ENCODE measurements at regions not wholly inside any gene's neighbourhood (a gene's known extent, or its start where the extent isn't known, plus 50 kb on each side); places are given as distances from the start of the nearest gene placed in this dataset.
A peak's percentile ranks its signal among the peaks of the same experiment; 100 is the strongest.

DNA sequence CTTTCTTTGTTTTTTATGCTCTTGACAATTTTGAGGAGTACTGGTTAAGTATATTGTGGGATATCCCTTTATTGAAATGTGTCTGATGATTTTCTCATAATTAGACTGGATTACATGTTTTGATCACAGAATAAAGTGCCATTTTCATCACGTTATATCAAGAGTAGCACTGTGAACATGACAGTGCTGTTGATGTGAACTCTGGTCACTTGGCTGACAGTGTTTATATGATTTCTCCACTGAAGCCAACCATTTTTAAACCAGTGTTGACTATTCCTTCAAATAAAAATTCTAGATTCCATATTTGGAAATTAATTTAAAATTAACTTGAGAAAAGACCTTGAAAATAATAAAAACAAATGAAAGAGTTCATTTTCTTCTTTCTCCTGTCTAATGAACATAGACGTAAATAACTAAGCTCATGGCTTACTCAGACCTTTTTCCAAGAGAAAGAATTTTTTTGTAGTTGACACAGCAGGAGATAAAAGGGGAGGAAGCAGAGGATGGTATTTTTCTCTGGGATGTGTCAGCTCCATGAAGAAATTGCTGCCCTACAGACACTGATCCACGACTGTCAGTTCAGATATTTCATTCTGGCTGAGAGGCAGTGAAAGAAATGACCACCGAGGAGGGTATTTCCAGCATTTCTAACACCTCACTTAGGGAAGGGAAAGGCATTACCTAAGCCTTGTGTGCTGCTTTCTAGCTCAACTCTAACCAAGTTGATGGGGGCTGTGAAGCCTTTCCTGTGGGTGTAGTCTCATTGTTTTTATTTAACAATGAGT lies 150.9 kb upstream of the ANK2 start:
- no peak for TF ChIP-seq GATA1 (IDR thresholded peaks at IDR 0.05; ENCODE audit: low read depth, low read length)
- TF ChIP-seq POLR2A (IDR thresholded peaks at IDR 0.05; ENCODE audit: low read length) = no peak
- DNase-seq = no peak

DNA sequence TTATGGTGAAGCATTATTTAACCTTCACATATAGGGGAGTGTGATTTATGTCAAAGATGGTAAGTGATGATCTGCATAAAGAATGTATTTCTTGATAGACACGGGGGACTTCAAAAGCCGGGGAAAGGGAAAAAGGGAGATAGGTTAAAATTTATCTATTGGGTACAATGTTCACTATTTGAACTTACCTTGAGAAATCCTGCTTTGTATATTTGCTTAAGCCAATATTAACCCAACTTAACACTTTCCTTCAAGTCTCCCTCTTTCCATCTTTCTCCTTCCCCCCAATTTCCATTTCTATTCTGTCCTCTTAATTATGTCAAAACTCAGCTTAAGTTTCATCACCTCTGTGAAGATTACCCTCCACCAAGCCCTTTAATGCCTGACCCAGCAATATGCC lies 149.0 kb upstream of the ANK2 start:
- no peak for DNase-seq
- TF ChIP-seq POLR2A (IDR thresholded peaks at IDR 0.05; ENCODE audit: low read length) = no peak
- no peak for TF ChIP-seq GATA1 (IDR thresholded peaks at IDR 0.05; ENCODE audit: low read depth, low read length)

DNA sequence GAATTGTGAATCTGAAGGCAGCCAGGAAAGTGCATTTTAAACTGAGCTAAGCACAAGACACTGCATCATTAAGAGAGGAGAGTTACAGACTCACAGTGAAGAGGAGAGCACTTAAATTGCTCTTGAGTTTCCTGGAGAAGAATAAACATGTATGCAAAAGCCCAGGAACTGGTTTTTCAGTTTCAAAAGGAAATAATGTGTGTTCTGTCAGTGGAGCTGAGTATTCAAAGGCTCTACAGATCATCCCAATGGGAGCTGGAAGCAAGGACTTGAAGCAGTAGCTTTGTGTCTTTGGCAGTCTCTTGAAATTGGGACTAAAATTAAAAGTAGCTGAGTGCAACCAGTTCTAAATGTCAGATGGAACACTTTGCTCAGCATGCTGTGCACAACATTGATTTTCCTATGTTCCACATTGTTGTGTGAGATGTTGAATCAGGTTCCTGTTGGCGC lies 147.5 kb upstream of the ANK2 start:
- TF ChIP-seq POLR2A (IDR thresholded peaks at IDR 0.05; ENCODE audit: low read length) (no peak), GATA1 (IDR thresholded peaks at IDR 0.05; ENCODE audit: low read depth, low read length) (no peak)
- no peak for DNase-seq

DNA sequence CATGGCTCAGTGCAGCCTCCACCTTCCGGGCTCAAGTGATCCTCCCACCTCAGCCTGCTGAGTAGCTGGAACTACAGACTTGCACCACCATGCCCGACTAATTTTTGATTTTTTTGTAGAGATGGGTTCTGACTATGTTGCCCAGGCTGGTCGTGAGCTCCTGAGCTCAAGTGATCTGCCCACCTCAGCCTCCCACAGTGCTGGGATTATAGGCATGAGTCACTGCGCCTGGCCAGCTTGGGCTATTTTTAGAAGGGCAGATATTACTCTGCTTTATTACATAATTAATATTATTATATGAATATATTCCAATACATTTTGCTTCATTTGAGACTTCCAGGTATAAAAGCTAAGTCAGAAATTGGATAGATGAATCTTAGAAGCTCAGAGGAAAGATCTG lies 143.7 kb upstream of the ANK2 start:
- no peak for TF ChIP-seq POLR2A (IDR thresholded peaks at IDR 0.05; ENCODE audit: low read length)
- TF ChIP-seq GATA1 (IDR thresholded peaks at IDR 0.05; ENCODE audit: low read depth, low read length) = no peak
- no peak for DNase-seq

DNA sequence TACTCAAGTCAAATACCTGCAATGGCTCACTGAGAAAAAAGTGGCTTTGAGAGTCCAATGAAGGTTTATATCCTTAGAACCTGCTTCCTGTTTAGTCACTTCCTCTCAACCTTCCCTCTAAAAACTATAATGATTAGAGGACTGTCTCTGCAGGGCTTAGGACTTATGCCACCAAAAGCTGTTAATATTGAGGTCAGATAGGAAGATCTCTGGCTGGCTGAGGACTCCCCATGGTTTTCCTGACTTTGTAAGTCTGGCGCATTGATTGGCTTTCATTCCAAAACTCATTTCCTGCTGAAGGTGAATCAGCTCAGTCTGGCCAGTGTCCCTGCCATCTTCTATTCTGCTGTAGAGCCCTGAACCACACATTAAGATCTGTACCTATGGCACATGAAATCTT lies 140.9 kb upstream of the ANK2 start:
- TF ChIP-seq POLR2A (IDR thresholded peaks at IDR 0.05; ENCODE audit: low read length) = no peak
- no peak for TF ChIP-seq GATA1 (IDR thresholded peaks at IDR 0.05; ENCODE audit: low read depth, low read length)
- no peak for DNase-seq

DNA sequence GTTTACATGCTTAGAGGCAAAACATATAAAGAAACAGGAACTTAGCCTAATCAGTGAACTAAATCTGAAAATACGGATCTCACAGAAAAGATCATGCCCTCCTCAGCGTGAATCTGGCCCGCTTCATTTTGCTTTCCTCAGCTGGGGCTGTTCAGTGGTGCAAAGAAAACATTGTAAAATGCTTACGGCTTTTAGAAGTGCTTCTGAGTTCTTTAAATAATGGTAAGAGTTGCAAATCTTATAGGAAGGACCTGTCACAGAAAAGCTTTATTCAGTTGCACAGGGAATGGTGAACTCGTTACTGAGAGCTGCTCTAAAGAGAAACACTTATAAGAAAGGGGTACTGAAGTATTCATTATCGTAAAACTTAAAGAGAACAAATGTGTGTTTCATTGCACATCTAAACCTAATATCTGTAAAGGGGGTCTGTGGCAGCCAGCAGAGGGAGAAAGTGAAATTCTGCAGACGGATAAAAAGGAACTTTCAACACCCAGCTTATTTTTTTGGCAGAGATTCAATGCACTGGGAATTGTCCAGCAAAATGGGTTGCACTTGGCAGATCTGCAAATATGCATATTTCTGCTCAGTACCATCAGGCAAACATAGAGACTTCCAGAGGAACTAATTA lies 139.2 kb upstream of the ANK2 start:
- no peak for TF ChIP-seq POLR2A (IDR thresholded peaks at IDR 0.05; ENCODE audit: low read length)
- no peak for DNase-seq

DNA sequence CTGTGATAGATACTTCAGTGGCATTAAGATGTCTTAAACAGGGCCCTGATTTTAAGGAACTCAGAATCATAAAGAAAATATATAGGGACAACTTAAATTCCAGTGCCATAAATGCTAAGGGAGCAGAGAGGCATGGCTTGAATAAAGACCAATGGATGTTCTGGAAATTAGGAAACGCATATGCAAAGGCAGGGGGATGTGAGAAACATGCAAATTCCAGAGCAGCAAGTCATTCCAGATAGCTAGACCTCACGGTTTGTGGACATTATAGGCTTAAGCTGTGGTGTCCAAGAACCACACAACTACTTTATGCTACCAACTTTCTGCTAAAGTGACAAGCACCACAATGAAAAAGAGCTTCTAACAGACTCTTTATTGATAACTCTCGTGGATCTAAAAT lies 132.6 kb upstream of the ANK2 start:
- no peak for DNase-seq
- no peak for TF ChIP-seq POLR2A (IDR thresholded peaks at IDR 0.05; ENCODE audit: low read length)

DNA sequence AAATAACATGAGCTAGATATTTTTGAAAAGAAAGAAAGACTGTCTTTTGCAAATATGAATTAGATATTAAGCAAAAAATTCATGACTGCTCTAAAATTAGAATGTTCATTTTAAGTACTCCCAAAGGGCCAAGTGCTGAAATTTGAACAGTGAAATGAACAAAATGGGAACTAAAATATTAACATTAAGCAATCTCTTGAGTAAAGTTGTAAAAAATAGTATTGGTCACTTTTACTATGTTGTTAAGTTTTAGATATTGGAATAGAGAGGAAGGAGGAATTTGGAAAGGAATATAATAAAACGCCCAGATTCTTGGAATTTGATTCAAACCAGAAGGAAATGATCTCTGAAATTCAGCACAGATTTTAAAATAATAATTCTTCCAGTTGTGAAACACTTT lies 125.9 kb upstream of the ANK2 start:
- DNase-seq = no peak
- TF ChIP-seq GATA1 (IDR thresholded peaks at IDR 0.05; ENCODE audit: low read depth, low read length) (no peak), POLR2A (IDR thresholded peaks at IDR 0.05; ENCODE audit: low read length) (no peak)

DNA sequence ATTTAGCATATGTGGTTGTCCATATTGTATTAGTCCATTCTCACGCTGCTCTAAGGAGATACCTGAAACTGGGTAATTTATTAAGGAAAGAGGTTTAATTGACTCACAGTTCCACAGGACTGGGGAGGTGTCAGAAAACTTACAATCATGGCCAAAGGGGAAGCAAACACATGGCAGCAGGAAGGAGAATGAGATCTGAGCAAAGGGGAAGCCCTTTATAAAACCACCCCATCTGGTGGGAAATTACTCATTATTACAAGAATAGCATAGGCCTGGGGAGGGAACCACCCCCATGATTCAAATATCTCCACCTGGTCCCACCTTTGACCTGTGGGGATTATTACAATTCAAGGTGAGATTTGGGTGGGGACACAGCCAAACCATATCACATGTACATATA lies 122.6 kb upstream of the ANK2 start:
- no peak for DNase-seq
- no peak for TF ChIP-seq POLR2A (IDR thresholded peaks at IDR 0.05; ENCODE audit: low read length)
- TF ChIP-seq GATA1 (IDR thresholded peaks at IDR 0.05; ENCODE audit: low read depth, low read length) = no peak

DNA sequence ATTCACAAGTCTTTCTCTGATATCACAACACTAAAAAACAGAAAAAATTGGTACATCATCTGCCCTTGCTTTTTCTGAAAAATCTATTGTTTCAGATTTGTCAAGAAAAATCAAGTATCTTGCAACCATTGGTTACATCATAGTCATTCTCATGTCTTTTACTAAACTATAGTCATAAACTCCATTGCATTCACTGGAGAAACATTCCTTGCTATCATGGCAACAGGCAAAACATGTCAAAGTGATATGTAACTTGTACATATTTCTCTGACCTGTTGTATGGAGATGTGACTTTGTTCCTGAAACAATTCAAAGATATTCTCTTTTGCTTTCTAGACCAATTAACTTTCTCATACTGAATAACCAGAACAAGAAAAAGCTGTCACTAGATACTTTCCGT lies 121.9 kb upstream of the ANK2 start:
- TF ChIP-seq GATA1 (IDR thresholded peaks at IDR 0.05; ENCODE audit: low read depth, low read length) (no peak), POLR2A (IDR thresholded peaks at IDR 0.05; ENCODE audit: low read length) (no peak)
- DNase-seq = no peak

DNA sequence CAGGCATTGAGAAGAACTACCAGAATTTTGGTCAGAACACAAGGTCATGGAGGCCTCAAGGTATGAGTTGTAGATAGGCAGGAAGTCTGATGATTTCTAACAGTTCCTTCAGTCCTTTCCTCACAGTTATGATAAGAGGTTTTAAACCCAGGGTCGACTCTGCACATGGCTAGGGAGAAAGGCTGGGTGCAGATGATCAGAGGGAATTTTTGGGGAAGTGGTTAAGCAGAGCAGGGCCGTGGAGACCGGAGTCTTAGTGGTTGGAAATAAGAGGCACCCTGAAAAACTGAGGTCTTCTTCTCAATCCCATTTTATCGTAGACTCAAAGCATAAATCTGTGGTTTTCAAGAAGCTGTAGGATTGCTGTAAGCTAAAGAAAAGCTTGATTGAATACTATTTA lies 118.5 kb upstream of the ANK2 start:
- no peak for DNase-seq
- TF ChIP-seq GATA1 (IDR thresholded peaks at IDR 0.05; ENCODE audit: low read depth, low read length) = no peak
- TF ChIP-seq POLR2A (IDR thresholded peaks at IDR 0.05; ENCODE audit: low read length) = no peak

DNA sequence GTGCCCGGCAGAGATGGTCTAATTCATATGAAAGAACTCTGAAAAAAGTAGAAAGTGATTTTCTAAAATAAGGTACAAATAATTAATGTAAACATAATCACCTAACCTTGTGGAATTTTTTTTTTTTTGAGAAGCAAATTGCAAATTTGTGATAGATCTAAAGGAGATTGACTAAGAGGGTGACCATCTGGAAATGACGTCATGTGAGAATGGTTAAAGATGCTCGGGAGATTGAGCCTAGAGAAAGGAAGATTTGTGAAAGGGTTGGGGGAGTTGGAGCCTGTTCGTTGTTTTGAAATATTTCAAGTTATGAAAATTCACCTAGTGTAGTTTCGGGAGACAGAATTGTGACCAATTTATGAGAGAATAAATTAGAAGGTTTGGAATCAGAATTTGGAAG lies 115.7 kb upstream of the ANK2 start:
- DNase-seq = no peak
- TF ChIP-seq POLR2A (IDR thresholded peaks at IDR 0.05; ENCODE audit: low read length) = no peak
- no peak for TF ChIP-seq GATA1 (IDR thresholded peaks at IDR 0.05; ENCODE audit: low read depth, low read length)

DNA sequence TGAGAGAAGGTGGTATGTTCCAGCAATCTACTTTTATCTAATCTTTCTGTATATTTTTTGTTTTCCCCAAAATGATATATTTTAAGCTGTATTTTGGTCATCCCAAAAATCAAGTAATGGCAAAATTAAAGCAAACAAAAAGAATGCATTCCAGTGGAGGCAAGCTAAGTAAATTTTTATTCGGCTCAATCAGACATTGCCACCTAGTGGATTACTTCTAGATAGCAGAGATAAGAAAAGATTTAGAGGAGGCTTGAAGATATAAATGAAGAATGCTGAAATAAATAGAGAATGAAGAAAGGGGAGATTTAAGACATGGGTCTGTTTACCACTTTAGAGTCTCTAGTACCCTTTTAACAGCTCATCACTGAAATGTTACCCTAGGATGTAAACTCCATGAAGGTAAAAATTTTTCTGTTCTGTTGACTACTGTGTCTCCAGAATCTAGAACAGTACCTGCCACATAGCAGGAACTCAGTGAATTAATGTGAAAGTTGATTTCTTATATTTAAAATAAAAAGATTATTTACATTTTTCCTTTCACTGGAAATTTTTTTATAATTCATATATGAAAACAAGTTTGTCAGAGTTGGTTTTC lies 110.9 kb upstream of the ANK2 start:
- TF ChIP-seq GATA1 (IDR thresholded peaks at IDR 0.05; ENCODE audit: low read depth, low read length) (no peak), POLR2A (IDR thresholded peaks at IDR 0.05; ENCODE audit: low read length) (no peak)
- peak; percentile 1 to 13 for DNase-seq

DNA sequence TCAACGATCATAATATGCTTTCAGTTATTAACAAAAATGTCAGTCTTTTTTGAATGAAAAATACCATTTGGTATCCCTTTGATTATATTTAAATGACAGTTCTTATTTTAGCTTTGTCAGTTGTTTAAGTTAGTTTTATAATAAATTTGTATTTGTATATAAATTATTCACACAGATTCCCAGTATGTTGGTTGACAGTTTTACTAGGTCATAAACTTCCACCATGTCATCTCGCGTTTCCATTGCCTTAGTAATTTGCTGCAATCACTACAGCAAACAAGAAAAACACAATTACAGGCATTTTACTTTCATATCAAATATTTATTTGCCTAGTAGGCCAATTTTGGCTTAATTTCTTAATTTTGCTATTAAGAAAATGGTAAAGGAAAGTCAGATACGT lies 109.6 kb upstream of the ANK2 start:
- no peak for DNase-seq
- no peak for TF ChIP-seq GATA1 (IDR thresholded peaks at IDR 0.05; ENCODE audit: low read depth, low read length)
- no peak for TF ChIP-seq POLR2A (IDR thresholded peaks at IDR 0.05; ENCODE audit: low read length)

DNA sequence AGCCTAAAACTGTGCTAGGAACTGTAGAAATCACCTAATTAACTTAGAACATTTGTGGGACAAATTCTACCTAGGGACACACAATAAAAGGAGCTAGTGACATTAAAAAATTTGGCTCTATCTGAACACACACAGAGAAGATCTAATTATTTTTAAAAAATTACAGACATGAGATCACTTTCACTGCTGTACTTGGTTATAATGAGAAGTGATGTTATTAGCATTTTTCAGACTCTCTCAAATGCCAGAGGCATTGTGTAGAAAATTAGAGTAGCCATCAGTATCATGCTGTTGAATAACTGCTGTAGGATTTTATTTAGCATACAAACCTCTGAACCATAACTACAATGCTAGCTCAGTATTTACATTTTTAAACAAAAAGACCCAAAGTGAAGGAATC lies 109.1 kb upstream of the ANK2 start:
- no peak for TF ChIP-seq GATA1 (IDR thresholded peaks at IDR 0.05; ENCODE audit: low read depth, low read length)
- no peak for TF ChIP-seq POLR2A (IDR thresholded peaks at IDR 0.05; ENCODE audit: low read length)
- no peak for DNase-seq
